ENCODE measurements at regions not wholly inside any gene's neighbourhood (a gene's known extent, or its start where the extent isn't known, plus 50 kb on each side); places are given as distances from the start of the nearest gene placed in this dataset.
"Not testable (repeated sequence)": the region's sequence is repeated elsewhere in the genome, so short reads cannot be mapped to it uniquely, and the experiment has no call there.

GRCh38 chr3:39558775-39559306 is 91.4 kb downstream of the MOBP start:
- no peak for DNase-seq (ENCODE audit: low spot score)

GRCh38 chr3:39559543-39559942 is 92.1 kb downstream of the MOBP start:
- no peak for DNase-seq (ENCODE audit: low spot score)

DNA sequence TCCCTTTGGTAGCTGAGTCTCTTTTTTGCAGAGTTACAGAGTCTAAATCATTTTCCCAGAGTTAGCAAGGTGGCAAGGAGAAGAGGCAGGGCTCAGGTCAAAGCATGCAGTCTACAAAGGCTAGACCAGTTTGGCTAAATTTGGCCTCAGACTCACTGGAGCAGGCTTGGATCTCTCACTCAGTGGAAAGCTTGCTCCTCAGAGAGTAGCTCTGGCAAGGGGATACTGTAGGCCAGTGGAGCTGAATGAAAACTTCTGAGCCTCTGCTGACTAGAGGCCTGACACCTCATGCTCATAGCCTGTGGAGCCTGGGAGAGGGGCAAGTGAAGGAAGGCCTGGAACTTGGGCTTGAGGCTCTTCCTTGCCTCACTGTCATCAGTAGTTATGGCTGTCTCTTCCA is 101.0 kb downstream of the MOBP start:
- DNase-seq (ENCODE audit: low spot score) = no peak

DNA sequence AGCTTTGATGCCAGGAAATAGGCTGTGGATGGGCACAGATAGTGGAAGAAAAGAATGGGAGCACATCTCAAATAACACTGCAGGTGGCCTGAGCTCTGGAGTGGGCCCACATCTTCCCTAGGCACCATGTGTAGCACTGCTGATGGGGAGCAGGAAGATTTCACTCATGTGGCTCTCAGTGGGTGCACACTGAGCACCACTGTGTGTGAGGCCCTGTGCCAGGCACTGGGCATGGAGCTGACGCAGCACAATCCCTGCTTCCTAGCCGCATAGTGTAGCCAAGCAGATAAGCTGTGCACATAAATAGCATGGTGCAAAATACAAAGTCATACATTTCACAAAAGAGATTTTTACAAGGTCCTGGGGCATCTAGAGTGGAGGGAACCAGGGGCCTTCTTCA is 101.6 kb downstream of the MOBP start:
- DNase-seq (ENCODE audit: low spot score) = no peak

GRCh38 chr3:39573392-39573791 is 105.9 kb downstream of the MOBP start:
- DNase-seq (ENCODE audit: low spot score) = no peak

DNA sequence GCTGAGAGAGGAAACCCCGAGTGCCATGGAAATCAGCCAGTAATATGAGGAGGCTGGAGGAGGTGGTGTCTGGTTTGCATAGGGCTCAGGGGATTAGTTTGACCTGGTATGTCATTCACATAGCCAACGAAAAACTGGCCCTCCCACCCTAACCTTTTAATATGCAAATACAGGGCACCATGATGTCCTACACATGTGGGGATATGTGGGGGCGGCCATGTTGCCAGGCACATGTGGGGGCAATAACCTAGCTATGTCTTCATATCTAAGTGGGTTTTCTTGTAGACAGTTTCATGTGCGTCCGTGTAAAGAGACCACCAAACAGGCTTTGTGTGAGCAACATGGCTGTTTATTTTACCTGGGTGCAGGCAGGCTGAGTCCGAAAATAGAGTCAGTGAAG is 110.1 kb downstream of the MOBP start:
- DNase-seq (ENCODE audit: low spot score) = no peak

DNA sequence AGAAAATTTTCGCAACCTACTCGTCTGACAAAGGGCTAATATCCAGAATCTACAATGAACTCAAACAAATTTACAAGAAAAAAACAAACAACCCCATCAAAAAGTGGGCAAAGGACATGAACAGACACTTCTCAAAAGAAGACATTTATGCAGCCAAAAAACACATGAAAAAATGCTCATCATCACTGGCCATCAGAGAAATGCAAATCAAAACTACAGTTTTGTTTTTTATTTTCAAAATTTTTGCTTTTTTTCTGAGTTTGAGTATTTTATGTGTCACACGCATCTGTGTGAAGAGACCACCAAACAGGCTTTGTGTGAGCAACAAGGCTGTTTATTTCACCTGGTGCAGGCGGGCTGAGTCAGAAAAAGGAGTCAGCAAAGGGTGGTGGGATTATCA is 118.7 kb downstream of the MOBP start:
- not testable (repeated sequence) for DNase-seq (ENCODE audit: low spot score)

DNA sequence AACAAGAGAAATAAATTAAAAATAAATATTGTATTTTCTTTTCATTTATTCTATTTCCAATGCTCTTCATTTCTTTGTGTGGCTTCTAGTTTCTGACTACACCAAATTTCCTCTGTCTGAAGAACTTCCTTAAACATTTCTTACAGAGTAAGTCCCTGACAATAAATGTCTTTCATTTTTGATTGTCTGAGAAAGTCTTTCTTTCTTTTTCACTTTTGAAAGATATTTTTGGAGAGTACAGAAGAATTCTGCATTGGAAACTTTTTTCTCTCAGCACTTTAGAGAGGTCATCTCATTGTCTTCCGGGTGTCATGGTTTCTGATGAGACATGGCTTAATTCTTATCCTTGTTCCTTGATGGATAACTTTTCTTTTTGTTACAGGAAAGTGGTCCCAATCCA is 119.6 kb downstream of the MOBP start:
- no peak for DNase-seq (ENCODE audit: low spot score)

DNA sequence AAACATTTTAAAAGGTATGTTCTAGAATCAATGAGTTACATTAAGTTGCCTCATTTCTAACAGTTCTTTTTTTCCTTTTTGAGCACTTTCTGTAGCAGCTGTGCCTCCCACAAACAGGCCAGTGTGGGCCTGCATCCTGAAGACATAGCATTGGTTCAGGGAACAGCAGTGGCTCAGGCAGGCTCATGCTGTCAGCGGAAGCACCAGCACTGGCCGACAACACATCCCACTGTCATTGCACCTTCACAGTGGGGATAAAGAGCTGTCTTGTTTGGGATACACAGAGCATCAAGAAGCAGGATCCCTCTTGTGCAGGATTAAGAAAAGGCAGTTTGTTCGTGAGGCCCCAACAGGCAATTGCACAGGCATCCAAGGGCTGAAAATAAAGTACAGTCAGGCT is 123.3 kb downstream of the MOBP start:
- DNase-seq (ENCODE audit: low spot score) = no peak

DNA sequence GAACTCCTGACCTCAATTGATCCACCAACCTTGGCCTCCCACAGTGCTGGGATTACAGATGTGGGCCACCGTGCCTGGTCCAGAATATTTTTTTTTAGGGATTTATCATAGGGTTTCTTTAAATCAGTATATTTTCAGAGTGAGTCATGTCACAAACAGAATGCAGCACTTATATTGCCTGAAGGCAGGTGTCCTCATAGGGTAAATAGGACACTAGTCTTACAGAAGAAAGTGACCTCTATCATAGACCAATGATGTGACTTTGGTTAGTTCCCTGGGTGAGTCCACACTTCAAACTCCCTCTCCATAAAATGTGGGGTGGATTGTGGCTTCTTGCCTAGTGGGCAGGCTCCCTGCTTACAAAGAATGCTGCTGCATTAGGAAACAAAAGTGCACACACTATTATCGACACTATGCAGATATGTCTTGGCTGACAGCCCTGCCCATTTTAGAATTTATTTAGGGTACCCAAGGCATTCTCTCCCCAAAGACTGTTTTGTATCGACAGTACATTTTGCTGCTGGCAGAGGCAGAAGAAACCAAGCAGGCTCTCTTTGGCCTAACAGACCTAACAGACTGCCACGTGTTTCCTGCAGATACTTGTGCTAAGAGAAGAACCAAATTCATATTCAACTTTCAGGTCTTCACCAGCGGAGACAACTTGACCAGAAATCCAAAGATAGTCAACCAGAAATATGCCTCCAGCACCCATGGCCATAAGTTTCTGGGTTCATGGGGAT is 125.0 kb downstream of the MOBP start:
- DNase-seq (ENCODE audit: low spot score) = no peak

GRCh38 chr3:39593341-39593740 is 125.9 kb downstream of the MOBP start:
- DNase-seq (ENCODE audit: low spot score) = no peak

DNA sequence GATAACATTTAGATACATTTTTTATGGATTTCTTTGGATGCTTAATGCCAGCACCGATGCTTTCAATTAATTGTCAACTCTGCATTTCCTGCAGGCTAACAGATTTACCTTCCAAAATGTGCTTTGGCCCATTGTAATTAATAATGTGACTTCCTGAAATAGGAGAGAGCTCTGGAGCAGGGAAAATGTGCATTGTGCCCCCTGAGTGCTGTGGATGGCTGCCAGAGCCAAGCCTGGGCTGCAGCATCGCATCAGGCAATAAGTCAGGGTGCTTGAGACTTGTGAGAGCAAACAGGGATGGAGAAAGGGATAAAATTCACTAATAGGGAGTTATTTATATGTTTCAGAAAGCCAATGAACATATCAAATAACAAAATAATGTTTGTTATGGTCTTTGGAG is 133.8 kb downstream of the MOBP start:
- no peak for DNase-seq (ENCODE audit: low spot score)

- DNase-seq (ENCODE audit: low spot score) = no peak
Observed at GRCh38 chr3:39605837-39606236, 138.4 kb downstream of the MOBP start.

DNA sequence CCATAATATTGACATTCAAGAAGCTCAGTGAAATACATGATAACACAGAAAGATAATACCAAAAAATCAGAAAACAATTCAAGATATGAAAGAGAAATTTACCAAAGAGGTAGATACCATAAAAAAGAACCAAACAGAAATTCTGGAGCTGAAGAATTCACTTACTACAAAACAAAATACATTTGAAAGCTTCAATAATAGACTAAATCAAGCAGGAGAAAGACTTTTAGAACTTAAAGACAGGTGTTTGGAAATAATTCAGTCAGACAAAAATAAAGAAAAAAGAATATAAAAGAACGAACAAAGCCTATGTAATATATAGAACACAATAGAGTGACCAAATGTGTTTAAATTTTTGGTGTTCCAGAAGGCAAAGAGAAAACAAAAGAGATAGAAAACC is 158.7 kb downstream of the MOBP start:
- DNase-seq (ENCODE audit: low spot score) = no peak

- DNase-seq (ENCODE audit: low spot score) = no peak
Observed at GRCh38 chr3:39631136-39631535, 163.7 kb downstream of the MOBP start.

DNA sequence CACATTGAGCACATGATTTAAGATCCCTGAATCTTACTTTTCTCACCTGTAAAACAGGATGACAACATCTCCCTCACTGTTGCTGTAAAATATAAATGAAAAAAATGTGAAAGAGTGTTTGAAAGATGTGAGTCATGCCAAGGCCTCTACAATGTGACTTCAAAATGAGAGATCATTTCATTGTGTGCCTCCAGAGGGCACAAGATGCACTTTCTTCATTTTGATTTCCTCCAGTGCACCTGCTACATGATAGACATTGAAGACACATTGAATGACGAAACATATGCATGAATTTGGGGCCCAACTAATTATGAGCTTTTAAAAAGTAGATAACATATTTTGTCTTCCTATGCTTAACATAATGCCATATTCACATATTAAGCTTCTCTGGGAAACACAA is 170.3 kb downstream of the MOBP start:
- DNase-seq (ENCODE audit: low spot score) = peak; percentile 43

- DNase-seq (ENCODE audit: low spot score) = no peak
Observed at GRCh38 chr3:39638301-39638700, 170.8 kb downstream of the MOBP start.

- peak; percentile 69 for DNase-seq (ENCODE audit: low spot score)
Observed at GRCh38 chr3:39639344-39640236, 169.8 kb upstream of the MYRIP start.

DNA sequence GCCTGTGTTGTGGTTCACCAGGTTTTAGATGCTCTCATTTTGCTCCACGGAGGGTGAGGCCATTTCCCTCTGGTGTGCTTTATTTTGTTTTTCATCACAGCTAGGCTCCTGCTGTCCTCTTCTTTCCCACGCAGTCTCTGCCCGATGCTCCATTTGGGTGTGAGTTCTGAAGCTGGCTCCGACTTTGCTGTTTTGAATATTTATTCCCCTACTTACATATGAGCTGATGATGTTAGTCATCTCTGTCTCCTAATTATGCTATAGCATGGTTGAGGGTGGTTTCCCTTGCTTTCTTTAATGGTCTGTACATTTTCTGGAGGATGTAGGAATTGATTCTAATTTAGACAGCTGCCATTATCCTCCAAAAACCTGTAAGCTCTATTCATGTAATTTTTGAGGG is 168.1 kb upstream of the MYRIP start:
- DNase-seq (ENCODE audit: low spot score) = no peak

DNA sequence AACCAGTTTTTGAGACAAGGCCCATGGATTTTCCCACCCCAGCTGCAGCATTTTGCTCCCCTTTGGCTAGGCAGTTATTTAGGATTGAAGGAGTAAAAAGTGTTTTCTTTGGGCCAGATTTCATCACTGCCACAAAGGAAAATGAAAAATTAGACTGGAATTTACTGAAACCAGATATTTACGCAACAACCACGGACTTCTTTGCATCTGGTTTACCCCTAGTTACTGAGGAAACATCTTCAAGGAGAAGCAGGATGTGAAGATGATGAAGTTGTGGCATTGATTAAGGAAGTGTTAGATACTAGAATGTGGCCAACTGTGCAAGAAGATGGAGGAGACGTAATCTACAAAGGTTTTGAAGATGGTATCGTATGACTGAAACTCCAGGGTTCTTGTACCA is 165.2 kb upstream of the MYRIP start:
- DNase-seq (ENCODE audit: low spot score) = no peak

DNA sequence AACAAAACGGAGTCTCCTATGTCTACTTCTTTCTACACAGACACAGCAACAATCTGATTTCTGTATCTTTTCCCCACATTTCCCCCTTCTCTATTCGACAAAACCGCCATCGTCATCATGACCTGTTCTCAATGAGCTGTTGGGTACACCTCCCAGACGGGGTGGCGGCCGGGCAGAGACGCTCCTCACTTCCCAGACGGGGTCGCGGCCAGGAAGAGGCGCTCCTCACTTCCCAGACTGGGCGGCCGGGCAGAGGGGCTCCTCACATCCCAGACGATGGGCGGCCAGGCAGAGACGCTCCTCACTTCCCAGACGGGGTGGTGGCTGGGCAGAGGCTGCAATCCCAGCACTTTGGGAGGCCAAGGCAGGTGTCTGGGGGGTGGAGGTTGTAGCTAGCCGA is 158.2 kb upstream of the MYRIP start:
- not testable (repeated sequence) for DNase-seq (ENCODE audit: low spot score)

DNA sequence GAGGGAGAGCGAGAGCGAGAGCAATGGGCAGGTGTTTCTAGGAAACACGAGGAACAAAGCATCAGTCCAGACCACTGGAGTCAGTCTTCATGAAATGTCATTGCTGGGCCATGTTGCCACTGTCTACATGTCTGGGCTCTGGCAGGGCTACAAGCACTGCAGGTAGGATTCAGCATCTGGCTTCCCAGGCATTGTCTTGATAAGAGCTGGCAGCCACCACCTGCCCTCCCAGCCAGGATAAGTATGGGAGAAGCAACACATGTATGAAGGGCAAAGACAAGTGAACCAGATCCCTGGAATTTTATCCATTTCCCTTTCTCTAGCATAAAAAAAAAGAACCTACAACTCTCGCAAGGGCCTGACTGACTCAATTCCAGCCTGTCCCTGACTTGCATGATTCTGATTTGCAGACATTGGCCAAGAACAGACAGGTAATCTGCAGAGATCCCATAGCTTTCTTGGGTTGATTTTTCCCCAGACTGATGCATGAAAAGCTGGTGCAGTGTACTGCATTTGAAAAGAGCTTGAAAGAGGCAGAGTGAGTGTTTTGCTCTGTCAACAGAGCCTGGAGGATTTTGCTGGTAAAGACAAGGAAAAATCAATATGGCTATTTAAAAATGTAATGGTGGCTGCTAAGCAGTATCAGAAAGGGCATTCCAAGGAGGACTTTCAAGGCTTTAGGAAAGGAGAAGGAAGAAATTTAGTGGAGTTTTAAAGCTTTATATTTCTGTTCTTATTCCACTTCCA is 157.2 kb upstream of the MYRIP start:
- DNase-seq (ENCODE audit: low spot score) = no peak

Measured in HT-29 (cell line).